Stimulated activated CD4-positive, alpha-beta T cell treated with anti-CD3 and anti-CD28 coated beads, Interleukin-12 subunit alpha, Interleukin-12 subunit beta, amount 100 ng/mL, for 24 hours (primary cell): ENCODE measurements at regions not wholly inside any gene's neighbourhood (a gene's known extent, or its start where the extent isn't known, plus 50 kb on each side); places are given as distances from the start of the nearest gene placed in this dataset.
"Not testable (repeated sequence)": the region's sequence is repeated elsewhere in the genome, so short reads cannot be mapped to it uniquely, and the experiment has no call there.

Experiments
- DNase-seq, 2 experiments: peaks; one replicate each; pipeline ENCODE4 v3.0.0-alpha.2; 2020; ENCODE audit warnings: low read depth in 2 of 2

- not testable (repeated sequence) for DNase-seq
Observed at GRCh38 chr15:88965097-88965496, 51.9 kb upstream of the MFGE8 start.

GRCh38 chr15:88970232-88970631 is 57.1 kb upstream of the MFGE8 start:
- no peak for DNase-seq

- DNase-seq: no peak
Observed at GRCh38 chr15:88974392-88974791, 61.2 kb upstream of the MFGE8 start.

- no peak for DNase-seq
Observed at GRCh38 chr15:88975891-88976290, 62.7 kb upstream of the MFGE8 start.

GRCh38 chr15:88976656-88977055 is 63.5 kb upstream of the MFGE8 start:
- no peak for DNase-seq

- DNase-seq: no peak
Observed at GRCh38 chr15:88979674-88980073, 66.5 kb upstream of the MFGE8 start.

- no peak for DNase-seq
Observed at GRCh38 chr15:88980498-88980897, 67.3 kb upstream of the MFGE8 start.

GRCh38 chr15:88981244-88982215 is 68.4 kb upstream of the MFGE8 start:
- DNase-seq: no peak

- no peak for DNase-seq
Observed at GRCh38 chr15:88982304-88982945, 69.2 kb upstream of the MFGE8 start.

GRCh38 chr15:88982946-88983342 is 69.8 kb upstream of the MFGE8 start:
- no peak for DNase-seq

GRCh38 chr15:88983861-88984429 is 70.8 kb upstream of the MFGE8 start:
- no peak for DNase-seq

GRCh38 chr15:88985547-88986393 is 72.6 kb upstream of the MFGE8 start:
- no peak for DNase-seq

GRCh38 chr15:88986949-88987590 is 73.9 kb upstream of the MFGE8 start:
- DNase-seq: no peak

GRCh38 chr15:88987591-88987933 is 74.4 kb upstream of the MFGE8 start:
- DNase-seq: no peak

GRCh38 chr15:88987934-88988671 is 74.9 kb upstream of the MFGE8 start:
- DNase-seq: no peak

- DNase-seq: no peak
Observed at GRCh38 chr15:88989578-88989977, 76.4 kb upstream of the MFGE8 start.

- DNase-seq: no peak
Observed at GRCh38 chr15:88990185-88990679, 77.1 kb upstream of the MFGE8 start.

GRCh38 chr15:88992216-88992615 is 79.0 kb upstream of the MFGE8 start:
- DNase-seq: no peak

- DNase-seq: no peak
Observed at GRCh38 chr15:88992912-88993376, 79.8 kb upstream of the MFGE8 start.

- no peak for DNase-seq
Observed at GRCh38 chr15:88993662-88994061, 80.5 kb upstream of the MFGE8 start.
